HG02943 (cell line): ENCODE measurements at regions not wholly inside any gene's neighbourhood (a gene's known extent, or its start where the extent isn't known, plus 50 kb on each side); places are given as distances from the start of the nearest gene placed in this dataset.
"Not testable (repeated sequence)": the region's sequence is repeated elsewhere in the genome, so short reads cannot be mapped to it uniquely, and the experiment has no call there.

ENCODE experiments used
- ATAC-seq: cut with Tn5 transposase; IDR thresholded peaks from one replicate; pipeline ENCODE4 v1.9.1; 2021; ENCODE audit warnings: mild to moderate bottlenecking, low read depth, moderate library complexity; ENCODE audit not compliant: unreplicated experiment

- ATAC-seq: no peak
These were observed 53.6 kb downstream of the ARF6 start for GRCh38 chr14:49946320-49947141.

DNA sequence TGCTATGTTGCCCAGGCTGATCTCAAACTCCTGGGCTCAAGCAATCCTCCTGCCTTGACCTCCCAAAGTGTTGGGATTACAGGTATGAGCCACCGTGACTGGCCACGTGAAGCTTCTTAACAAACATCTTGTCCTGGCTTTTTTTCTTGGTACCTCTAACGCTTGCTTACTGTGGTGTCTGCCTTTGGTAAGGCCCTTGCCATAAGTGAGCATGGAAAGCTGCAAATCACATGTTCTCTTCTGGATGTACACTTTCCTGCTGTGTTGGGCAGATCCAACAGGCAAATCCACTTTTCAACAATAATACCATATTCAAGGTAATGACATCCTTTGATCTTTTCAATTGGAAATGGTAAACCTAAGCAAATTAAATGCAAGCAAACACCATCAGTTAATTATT is 54.6 kb downstream of the ARF6 start:
- no peak for ATAC-seq

DNA sequence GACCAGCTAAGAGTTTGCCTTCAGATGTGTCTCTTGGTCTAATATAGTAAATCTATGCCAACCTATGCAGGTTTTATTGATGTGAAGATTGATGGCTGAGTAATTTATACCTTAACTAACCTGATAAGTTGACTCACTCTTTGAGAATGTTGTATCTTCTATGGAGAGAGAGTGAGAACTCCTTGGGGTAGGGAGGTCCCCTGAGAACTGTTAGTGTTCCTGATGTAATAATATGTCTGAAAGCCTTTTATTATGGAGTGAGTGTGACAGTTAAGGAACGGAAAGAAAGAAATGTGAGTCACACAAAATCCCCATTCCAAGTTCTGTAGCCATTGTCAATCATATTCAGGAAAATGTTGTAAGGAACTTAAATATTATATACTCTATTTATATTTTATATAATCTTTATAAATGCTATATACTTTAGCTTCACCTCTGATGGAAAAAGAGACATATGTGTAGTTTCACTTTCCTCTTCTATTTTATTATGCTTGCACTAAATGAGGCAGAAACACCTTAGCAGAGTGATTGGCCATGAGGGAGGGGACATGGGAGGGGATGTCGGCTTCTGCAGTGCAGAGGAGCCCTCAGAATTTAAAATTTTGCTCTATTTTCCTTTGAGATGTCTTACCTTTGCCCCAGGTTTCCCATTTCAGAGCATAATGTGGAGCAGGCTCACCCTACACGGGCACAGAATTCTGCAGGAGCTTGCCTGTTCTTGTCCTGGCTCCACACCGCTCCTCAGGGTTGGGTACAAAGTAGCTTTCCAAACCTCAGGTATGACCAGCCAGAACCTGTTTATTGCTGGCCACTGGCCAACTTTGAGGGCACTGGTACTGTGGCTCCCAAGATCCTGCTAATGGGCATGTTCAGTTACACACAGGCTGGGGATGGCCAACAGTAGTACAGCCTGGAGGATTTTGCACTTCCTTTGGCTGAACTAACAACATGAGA is 57.7 kb downstream of the ARF6 start:
- ATAC-seq: no peak

DNA sequence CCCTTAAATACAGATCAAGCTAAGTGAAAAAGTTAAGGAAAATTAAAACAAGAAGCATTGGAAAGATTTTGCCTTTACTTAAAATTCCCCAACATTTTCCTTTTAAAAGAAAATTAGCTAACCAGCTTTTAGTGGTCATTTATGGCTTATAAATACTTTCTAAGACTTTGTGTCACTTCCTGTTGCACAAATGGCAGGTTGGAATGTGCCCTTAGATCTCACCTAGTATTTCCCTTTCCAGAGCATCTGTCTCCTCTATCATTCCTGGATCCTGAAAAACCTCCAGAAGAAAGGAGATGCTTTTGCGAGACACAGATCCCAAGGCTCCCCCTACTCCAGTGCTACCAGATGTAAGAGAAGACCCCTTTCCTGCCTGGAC is 58.3 kb downstream of the ARF6 start:
- no peak for ATAC-seq

DNA sequence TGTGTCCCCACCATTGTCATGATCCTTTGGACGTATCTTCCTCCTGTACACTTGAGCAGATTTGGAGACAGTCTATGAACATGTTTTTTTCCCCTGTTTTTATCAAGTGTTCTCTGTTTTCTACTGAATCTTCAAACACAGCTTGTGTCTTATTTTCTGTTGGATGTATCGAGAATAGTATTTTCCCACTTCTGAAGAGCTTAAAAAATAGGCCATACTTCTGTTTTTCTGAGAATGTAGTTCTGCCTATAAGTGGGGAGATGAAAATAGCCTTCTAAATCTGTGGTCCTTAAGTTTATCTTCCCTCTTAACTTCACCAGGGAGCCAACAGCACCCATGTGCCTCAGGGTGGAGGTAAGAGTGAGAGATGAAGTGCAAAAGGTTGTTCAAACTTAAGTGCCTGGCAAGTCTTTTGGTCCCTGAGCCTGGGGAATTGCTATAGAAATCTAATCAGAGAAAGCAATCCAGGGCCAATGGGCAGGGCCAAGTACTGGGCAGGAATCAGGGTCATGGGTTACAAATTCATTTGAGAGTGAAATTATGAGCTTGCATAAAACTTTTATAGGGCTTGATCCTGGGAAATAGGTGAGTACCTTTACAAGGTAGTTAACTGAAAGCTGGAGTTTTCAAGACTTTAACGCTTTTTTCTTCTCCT is 58.9 kb downstream of the ARF6 start:
- no peak for ATAC-seq

- no peak for ATAC-seq
These were observed 60.3 kb downstream of the ARF6 start for GRCh38 chr14:49953196-49953595.

DNA sequence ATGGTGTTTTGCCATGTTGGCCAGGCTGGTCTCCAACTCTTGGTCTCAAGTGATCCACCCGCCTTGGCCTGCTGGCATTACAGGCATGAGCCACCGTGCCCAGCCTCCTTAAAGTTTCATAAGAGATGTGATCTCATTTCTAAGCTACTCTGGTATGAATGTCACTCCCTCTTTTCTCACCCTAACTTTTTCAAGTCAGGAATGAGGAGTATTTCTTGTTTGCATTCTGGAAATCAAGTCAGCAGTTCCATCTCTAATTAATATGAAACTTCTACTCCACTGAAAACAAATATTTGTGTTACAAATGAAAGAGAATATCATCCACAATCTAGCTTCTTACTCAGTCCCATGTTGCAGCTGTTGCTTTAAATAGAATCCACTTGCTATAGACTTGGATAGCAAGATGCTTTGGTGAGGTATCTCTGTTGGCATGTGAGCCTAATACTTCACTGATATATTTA is 61.3 kb downstream of the ARF6 start:
- ATAC-seq: no peak

DNA sequence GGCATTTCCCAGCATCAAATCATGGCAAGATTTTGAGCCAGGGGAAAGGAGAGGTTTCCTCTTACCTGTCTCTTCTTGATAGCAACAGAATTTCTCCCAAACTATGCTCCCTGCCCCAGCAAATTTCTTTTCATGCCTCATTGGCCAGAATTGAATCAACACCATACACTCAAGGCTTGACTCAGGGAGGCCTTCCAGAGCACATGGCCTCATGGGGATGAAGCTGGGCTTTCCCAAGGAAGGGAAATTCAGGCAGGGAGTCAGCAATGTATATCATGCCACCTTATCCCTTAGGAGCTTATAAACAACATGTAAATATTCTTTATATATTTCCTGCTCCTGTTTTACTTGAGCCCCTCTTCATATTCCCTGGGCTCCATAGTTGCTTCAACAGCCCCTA is 62.1 kb downstream of the ARF6 start:
- ATAC-seq: no peak

DNA sequence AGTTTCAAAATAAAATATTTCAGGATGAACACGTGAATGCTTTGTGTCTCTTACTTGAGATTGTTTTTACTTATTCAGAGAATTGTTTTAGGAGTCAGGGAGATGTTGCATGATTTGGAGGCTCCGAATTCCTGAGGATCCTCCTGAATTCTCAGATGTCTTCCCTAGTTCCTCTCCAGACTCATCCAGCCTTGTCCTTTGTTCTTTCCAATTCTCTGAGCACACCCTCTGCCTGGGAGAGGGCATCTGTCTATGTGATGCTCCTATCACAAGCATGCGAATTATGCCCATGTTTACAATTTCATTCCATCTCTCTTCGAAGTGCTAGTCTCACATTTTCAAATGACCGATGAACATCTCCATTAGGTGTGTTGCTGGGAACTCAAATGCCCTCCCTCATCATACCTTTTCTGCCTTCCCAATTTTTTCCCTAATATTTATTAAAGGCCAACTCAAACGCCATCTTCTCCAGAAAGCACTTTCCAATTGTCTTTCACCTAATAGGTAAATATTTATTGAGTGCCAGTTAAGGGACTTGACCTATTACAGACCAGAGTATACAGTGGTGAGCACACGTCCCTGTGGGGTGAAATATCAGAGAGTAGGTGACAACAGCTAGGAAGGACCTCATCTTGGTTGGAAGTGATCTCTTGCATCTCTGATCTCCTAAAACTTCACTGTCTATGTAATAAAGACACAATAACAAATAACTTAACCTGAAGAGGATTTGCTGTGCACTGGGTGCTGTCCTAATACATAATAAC is 64.4 kb downstream of the ARF6 start:
- no peak for ATAC-seq

GRCh38 chr14:49959822-49960408 is 67.0 kb downstream of the ARF6 start:
- no peak for ATAC-seq

- no peak for ATAC-seq
These were observed 67.6 kb downstream of the ARF6 start for GRCh38 chr14:49960453-49960852.

DNA sequence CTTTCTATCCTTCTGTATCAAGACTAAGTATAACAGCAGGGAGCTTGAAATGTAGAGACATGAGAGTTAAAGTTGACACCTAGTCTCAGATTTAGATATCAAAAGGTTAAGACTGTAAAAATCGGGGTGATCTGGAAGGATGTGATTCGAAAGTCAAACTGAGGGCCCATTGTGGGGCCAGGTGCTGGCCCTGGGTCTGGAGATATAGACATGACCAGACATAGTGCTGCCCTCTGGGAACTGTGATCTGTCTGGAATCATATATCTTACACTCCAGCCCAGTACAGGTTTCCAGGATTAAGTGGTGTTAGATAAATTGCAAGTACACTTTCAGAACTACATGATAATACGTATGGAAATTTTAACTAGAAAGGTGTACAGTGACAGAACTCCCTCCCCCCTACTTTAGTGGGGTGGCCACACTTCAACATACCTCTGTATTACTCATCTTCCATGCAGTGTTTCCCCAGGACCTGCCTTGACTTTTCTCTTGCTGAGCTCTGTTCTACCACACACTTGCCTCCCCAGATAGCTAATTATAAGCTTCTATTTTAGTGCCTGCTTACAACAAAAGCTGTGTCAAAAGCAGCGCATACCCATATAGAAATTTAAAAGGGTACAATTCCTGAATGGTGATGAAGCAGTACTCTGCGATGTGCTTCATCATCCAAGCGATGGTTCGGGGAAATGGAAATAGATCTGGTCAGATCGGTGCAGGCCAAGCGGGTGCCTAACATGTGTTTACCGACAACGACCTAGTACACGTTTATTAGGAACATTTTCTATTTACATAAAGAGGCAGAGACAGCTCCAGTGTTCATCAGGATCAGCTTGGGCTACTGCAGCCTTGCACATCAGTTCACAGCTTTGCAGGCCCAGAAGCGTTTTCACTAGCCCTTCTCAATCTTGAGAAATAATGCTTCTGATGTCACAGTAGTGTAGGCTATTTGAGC is 68.7 kb downstream of the ARF6 start:
- ATAC-seq: no peak

DNA sequence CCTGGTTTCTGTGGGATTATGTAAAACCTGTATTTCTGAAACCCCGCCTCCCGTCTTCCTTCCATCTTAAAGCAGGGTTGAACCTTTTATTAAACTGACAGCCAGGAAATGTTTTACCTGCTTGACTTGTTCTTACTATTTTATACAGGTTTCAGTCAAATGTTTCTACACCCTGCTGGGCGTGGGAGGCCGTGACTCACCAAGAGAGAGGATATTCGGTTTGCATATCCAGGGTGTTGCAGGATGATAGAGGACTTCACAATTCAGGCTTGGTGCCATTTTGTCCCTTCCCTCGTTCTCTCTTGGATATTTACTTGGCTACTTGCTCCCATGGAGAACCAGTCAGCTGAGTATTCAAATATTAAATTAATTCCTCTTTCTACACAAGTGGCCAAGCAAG is 69.7 kb downstream of the ARF6 start:
- ATAC-seq: no peak

DNA sequence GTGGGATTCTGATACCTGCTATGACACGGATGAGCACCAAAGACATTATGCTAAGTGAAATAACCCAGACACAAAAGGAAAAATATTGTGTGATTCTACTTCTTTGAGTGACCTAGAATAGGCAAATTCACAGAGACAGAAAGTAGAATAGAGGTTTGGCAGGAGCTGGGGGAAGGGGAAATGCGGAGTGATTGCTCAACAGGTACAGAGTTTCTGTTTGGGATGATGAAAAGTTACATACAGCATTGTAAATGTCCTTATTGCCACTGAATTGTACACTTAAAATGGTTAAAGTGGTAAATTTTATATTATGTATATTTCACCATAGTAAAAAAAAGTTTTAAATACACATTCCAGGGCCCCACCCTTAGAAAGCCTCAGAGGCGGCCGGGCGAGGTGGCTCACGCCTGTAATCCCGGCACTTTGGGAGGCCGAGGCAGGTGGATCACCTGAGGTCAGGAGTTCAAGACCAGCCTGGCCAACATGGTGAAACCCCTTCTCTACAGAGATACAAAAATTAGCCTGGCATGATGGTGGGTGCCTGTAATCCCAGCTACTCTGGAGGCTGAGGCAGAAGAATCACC is 72.3 kb downstream of the ARF6 start:
- not testable (repeated sequence) for ATAC-seq

DNA sequence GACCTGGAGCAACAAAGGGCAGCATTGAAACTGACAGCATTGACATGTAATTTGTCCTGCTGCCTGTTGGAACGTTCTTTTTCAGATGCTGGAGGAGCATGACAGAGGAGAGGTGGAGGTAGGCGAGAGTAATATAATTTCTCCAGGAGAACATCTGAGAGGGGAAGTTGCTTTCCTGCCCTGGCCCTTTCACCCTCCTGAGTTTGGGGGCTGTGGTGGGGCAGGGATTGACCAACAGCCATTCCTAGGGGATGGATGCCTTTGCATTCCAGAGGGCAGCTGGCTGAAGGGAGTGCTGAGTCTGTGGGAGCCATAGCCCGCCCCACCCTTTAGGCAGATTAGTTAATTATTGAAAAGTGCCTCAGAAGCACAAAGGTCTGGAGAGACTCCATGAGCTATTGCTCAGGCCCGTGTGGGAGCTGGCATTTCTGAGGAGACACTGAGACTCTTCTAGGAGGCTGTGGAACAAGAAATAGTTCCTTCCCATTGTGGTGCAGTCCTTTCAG is 73.5 kb downstream of the ARF6 start:
- no peak for ATAC-seq

DNA sequence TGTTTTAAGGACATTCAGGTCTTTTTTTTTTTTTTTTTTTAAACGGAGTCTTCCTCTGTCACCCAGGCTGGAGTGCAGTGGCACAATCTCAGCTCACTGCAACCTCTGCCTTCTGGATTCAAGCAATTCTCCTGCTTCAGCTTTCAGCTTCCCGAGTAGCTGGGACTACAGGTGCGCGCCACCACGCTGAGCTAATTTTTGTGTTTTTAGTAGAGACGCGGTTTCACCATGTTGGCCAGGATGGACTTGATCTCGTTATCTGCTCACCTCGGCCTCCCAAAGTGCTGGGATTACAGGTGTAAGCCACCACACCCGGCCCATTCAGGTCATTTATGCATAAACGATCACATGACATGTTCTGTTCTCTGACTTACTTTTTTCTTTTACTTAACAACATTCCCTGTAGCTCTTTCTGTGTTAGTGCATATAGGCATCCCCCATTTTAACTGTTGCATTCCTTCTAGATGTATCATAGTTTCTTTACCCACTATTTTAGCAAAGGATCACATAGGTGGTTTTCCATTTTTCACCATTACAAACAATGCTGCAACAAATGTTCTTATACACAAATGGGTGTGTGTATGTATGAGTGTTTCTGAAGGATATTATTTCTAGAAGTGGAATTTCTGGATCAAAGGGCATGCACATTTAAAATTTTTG is 74.2 kb downstream of the ARF6 start:
- no peak for ATAC-seq

GRCh38 chr14:49969961-49970360 is 77.1 kb downstream of the ARF6 start:
- ATAC-seq: no peak
